Hepatocyte (in vitro differentiated cells): ENCODE measurements at regions not wholly inside any gene's neighbourhood (a gene's known extent, or its start where the extent isn't known, plus 50 kb on each side); places are given as distances from the start of the nearest gene placed in this dataset.

Experiments
- DNase-seq: peaks from one replicate; pipeline ENCODE4 v3.0.0-alpha.2; 2016; ENCODE audit warnings: low spot score
- H2AFZ ChIP-seq: fragments of 200-600 bp; sonication (generic); 2 replicates; pipeline ENCODE4 v1.6.0; 2016; ENCODE audit warnings: antibody characterized with exemption, mild to moderate bottlenecking
- H3K27ac ChIP-seq: fragments of 200-600 bp; sonication (generic); 2 replicates; pipeline ENCODE4 v1.5.1; 2016; ENCODE audit warnings: mild to moderate bottlenecking
- H3K27me3 ChIP-seq: fragments of 200-600 bp; sonication (generic); 2 replicates; pipeline ENCODE4 v1.6.1; 2016
- H3K36me3 ChIP-seq: fragments of 200-600 bp; sonication (generic); replicated peaks from 2 replicates; pipeline ENCODE4 v1.5.1; 2016; ENCODE audit warnings: low read depth; ENCODE audit not compliant: insufficient read depth
- H3K4me1 ChIP-seq: fragments of 200-600 bp; sonication (generic); 2 replicates; pipeline ENCODE4 v1.5.1; 2016; ENCODE audit warnings: mild to moderate bottlenecking, moderate library complexity; ENCODE audit not compliant: insufficient read depth
- H3K4me2 ChIP-seq: fragments of 200-600 bp; sonication (generic); 2 replicates; pipeline ENCODE4 v1.6.0; 2016
- H3K4me3 ChIP-seq: fragments of 200-600 bp; sonication (generic); 2 replicates; pipeline ENCODE4 v1.5.1; 2016; ENCODE audit warnings: mild to moderate bottlenecking
- H3K79me2 ChIP-seq: fragments of 200-600 bp; sonication (generic); 2 replicates; pipeline ENCODE4 v1.6.0; 2017; ENCODE audit warnings: mild to moderate bottlenecking
- H3K9me2 ChIP-seq: fragments of 200-600 bp; sonication (generic); replicated peaks from 2 replicates; pipeline ENCODE4 v1.6.0; 2017; ENCODE audit warnings: mild to moderate bottlenecking; ENCODE audit not compliant: insufficient read depth
- H3K9me3 ChIP-seq: fragments of 200-600 bp; sonication (generic); 2 replicates; pipeline ENCODE4 v1.5.1; 2016; ENCODE audit warnings: low read depth, mild to moderate bottlenecking
- H4K20me1 ChIP-seq: fragments of 200-600 bp; sonication (generic); 2 replicates; pipeline ENCODE4 v1.6.0; 2016; ENCODE audit warnings: mild to moderate bottlenecking; ENCODE audit not compliant: insufficient read depth, poor library complexity, severe bottlenecking
- CTCF ChIP-seq: fragments of 200-600 bp; sonication (generic); IDR thresholded peaks from 2 replicates; pipeline ENCODE4 v1.5.1; 2016; ENCODE audit warnings: antibody characterized with exemption, mild to moderate bottlenecking; ENCODE audit not compliant: poor library complexity
- EZH2 ChIP-seq: fragments of 200-600 bp; sonication (generic); IDR thresholded peaks from 2 replicates; pipeline ENCODE4 v1.6.1; 2016; ENCODE audit warnings: antibody characterized with exemption, mild to moderate bottlenecking, borderline replicate concordance
- EZH2phosphoT487 ChIP-seq: fragments of 200-600 bp; sonication (generic); IDR thresholded peaks from one replicate; pipeline ENCODE4 v1.6.1; 2018; ENCODE audit warnings: antibody characterized with exemption, mild to moderate bottlenecking, low read depth, moderate library complexity; ENCODE audit not compliant: unreplicated experiment, severe bottlenecking
- WGBS: methylation state at CpG from one replicate; pipeline ENCODE4 v1.1.6; 2016; ENCODE audit warnings: low lambda C conversion rate; ENCODE audit errors: missing lambda C conversion rate; 5-methylcytosine and 5-hydroxymethylcytosine counted together

DNA sequence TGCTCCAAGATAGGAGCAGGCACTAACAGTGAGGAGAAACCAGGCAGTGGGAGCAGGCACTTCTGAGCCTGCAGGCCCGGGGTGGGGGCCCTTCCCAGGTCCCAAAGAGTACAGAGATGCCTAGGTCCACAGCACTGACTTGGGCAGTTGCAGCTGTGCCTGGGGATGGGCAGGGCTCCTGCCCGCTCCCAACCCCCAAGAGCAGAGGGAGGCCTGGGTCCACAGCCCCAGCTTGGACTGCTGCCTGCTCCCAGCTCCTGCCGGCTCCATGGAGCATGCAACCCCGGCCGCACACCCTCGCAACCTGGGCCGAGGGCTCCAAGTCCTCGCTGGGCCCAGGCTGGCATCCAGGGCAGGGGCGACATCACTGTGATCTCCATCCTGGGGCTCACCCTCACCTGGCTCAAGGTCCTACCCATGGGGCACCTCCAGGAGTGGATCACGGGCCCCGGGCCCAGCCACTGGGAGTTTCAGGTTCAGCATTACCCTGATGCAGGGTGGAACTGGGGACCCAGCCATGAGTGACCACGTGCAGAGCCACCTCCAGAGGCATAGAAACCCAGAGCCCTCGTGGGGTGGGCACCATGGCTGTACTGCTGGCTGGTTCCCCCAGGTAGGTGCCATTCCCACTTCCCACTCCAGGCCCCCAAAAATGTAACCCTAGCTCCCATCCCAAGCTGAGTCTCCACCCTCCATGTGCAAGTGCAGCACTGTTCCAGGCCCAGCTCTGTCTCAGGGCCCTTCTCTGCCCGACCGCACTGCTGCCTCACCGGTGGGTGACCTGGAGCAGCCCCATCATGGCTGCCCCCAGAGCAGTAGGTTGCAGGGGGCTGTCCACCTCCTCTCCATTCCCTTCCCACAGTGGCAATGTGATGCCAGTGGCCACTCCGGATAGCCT is 325.6 kb downstream of the NR4A2 start:
- Histone ChIP-seq H3K79me2 (no peaks in the 10 kb centered on the region), H3K36me3 (no peaks in the 10 kb centered on the region), H4K20me1 (no peaks in the 10 kb centered on the region), H3K9me2 (no peaks in the 10 kb centered on the region), H3K9me3 (no peaks in the 10 kb centered on the region), H3K27me3 (no peaks in the 10 kb centered on the region), H3K4me3 (no peak overlapping the region), H3K4me1 (no peaks in the 10 kb centered on the region), H2AFZ (no peak overlapping the region), H3K4me2 (no peak overlapping the region), H3K27ac (no peak overlapping the region)
- no peak for DNase-seq
- 94% methylated on average over 16 of the region's 17 CpGs for WGBS
- TF ChIP-seq CTCF (no peak), EZH2phosphoT487 (no peak), EZH2 (no peak)

DNA sequence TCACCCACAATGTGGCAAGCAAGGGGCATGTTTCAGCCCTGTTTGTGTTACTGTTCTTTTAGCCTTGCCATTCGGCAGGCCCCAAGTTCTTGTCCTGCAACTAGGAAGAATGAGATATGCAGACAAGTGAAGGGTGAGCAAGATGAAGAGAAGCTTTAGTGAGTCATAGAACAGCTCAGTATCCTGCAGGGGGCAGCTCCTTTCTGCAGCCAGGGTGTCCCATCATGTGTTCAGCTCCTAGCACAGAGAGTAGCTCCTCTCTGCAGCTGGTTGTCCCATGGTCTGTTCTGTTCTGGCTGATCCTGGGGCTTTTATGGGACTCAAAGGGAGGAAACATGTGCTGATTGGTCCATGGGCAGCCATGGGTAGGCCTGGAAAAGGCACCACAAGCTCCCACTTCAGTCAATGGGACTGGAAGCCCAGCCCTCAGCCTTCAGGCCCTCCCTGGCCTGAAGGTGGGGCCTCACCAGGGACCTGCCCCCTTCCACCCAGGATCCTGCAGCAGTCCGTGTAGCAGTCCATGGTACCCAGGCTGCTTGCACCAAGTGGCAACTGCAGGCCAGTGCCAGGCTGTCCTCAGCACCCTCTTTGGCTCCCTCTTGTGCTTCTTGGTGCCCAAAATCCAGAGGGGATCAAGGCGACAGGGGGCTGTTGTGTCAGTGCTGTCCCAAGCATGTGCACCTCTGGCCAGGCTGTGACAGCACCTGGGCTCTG is 326.4 kb downstream of the NR4A2 start:
- TF ChIP-seq EZH2 (no peak), EZH2phosphoT487 (no peak), CTCF (peak; percentile 6)
- H2AFZ ChIP-seq, result no peak overlapping the region
- H3K9me2 ChIP-seq, result no peaks in the 10 kb centered on the region
- WGBS, result 89% methylated on average over 3 of the region's 3 CpGs
- H3K27ac ChIP-seq, result no peak overlapping the region
- H3K79me2 ChIP-seq, result no peaks in the 10 kb centered on the region
- H3K27me3 ChIP-seq, result no peaks in the 10 kb centered on the region
- H3K4me1 ChIP-seq, result no peaks in the 10 kb centered on the region
- H3K36me3 ChIP-seq, result no peaks in the 10 kb centered on the region
- H3K4me2 ChIP-seq, result no peak overlapping the region
- H3K9me3 ChIP-seq, result no peaks in the 10 kb centered on the region
- DNase-seq, result peak; percentile 7
- no peaks in the 10 kb centered on the region for H4K20me1 ChIP-seq
- H3K4me3 ChIP-seq, result no peak overlapping the region

DNA sequence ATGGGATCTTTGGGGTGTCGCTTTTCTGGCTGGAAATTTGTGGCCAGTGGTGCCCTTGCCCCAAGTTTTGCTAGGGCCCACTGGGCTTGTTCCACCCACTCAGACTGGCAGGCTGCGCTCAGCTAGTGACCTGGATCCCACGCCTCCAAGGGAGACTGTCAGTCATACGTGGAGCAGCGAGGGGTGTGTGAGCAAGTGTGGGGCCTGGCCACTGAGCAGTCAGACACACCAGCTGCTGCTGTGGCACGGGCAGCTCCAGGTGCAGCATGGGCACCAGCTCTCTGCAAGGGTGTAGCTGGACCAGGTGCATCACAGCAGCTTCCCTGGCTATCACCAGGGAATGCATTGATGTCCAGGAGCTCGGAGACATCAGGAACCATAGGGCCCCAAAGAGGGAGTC is 327.0 kb downstream of the NR4A2 start:
- DNase-seq, result no peak
- no peaks in the 10 kb centered on the region for H3K9me2 ChIP-seq
- no peak overlapping the region for H3K4me3 ChIP-seq
- no peaks in the 10 kb centered on the region for H3K36me3 ChIP-seq
- no peaks in the 10 kb centered on the region for H3K9me3 ChIP-seq
- H2AFZ ChIP-seq, result no peak overlapping the region
- H3K4me1 ChIP-seq, result no peaks in the 10 kb centered on the region
- no peak overlapping the region for H3K4me2 ChIP-seq
- no peaks in the 10 kb centered on the region for H3K79me2 ChIP-seq
- no peaks in the 10 kb centered on the region for H3K27me3 ChIP-seq
- H4K20me1 ChIP-seq, result no peaks in the 10 kb centered on the region
- 98% methylated on average over 7 of the region's 7 CpGs for WGBS
- H3K27ac ChIP-seq, result no peak overlapping the region
- TF ChIP-seq EZH2 (no peak), CTCF (no peak), EZH2phosphoT487 (no peak)
